ENCODE measurements at regions not wholly inside any gene's neighbourhood (a gene's known extent, or its start where the extent isn't known, plus 50 kb on each side); places are given as distances from the start of the nearest gene placed in this dataset.
"Not testable (repeated sequence)": the region's sequence is repeated elsewhere in the genome, so short reads cannot be mapped to it uniquely, and the experiment has no call there.

DNA sequence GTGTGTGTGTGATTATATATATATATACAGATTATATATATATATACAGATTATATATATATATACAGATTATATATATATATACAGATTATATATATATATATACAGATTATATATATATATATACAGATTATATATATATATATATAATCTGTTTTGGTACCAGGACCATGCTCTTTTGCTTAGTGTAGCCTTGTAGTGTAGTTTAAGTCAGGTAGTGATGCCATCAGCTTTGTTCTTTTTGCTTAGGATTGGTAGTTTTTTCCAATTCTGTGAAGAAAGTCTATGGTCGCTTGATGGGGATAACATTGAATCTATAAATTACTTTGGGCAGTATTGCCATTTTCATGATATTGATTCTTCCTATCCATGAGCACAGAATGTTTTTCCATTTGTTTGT lies 318.5 kb upstream of the SETBP1 start:
- H3K4ac ChIP-seq (ENCODE audit: low read depth, low read length); H3K9ac ChIP-seq (ENCODE audit: low read length); H4K91ac ChIP-seq (ENCODE audit: low read depth, low read length); H2BK12ac ChIP-seq (ENCODE audit: low read length); H3K36me3 ChIP-seq (ENCODE audit: control insufficient read depth in 1 of 2, insufficient read depth in 2 of 2, low read length in 2 of 2); H2BK120ac ChIP-seq (ENCODE audit: insufficient read depth, low read length, poor library complexity); H2AFZ ChIP-seq (ENCODE audit: insufficient read depth, low read length, poor library complexity); H3K4me2 ChIP-seq (ENCODE audit: low read length); H3K4me1 ChIP-seq (ENCODE audit: control insufficient read depth in 1 of 2, insufficient read depth in 2 of 2, low read length in 2 of 2); H3K9me3 ChIP-seq (ENCODE audit: insufficient read depth, low read depth, low read length); H3K18ac ChIP-seq (ENCODE audit: low read length); H3K79me2 ChIP-seq (ENCODE audit: control insufficient read depth, insufficient read depth, low read length, poor library complexity); H2BK5ac ChIP-seq (ENCODE audit: low read depth, low read length, poor library complexity); H3K4me3 ChIP-seq (ENCODE audit: low read depth, low read length); H3K79me1 ChIP-seq (ENCODE audit: low read length); H4K12ac ChIP-seq (ENCODE audit: low read depth, low read length); H2AK5ac ChIP-seq (ENCODE audit: low read length); H3K14ac ChIP-seq (ENCODE audit: low read length); H3K27ac ChIP-seq (ENCODE audit: low read depth, low read length); H3K27me3 ChIP-seq (ENCODE audit: insufficient read depth, low read length); H4K8ac ChIP-seq (ENCODE audit: low read depth, low read length); H3K23ac ChIP-seq (ENCODE audit: low read length); DNase-seq: not testable (repeated sequence)
- no CpG with 5 or more reads among the region's 1 CpG for WGBS (ENCODE audit: extremely low coverage, insufficient coverage, insufficient read length)

GRCh38 chr18:44370861-44371260 lies 309.8 kb upstream of the SETBP1 start:
- WGBS (ENCODE audit: extremely low coverage, insufficient coverage, insufficient read length): no CpG with 5 or more reads among the region's 1 CpG
- Histone ChIP-seq H3K4ac (ENCODE audit: low read depth, low read length) (no peak overlapping the region), H3K36me3 (ENCODE audit: control insufficient read depth in 1 of 2, insufficient read depth in 2 of 2, low read length in 2 of 2) (no peaks in the 10 kb centered on the region)

DNA sequence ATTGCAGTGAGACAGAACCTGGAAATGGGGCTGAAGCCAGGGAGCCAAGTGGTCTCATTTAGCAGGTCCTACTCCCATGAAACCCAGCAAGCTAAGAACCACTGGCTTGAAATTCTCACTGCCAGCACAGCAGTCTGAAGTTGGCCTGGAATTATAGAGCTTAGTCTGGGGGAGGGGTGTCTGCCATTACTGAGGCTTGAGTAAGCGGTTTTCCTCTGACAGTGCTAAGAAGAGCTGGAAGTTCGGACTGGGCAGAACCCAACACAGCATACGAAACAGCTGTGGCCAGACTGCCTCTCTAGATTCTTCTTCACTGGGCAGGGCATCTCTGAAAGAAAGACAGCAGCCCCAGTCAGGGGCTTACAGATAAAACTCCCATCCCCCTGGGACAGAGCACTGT lies 305.7 kb upstream of the SETBP1 start:
- Histone ChIP-seq H3K4me2 (ENCODE audit: low read length) (no peak overlapping the region), H4K12ac (ENCODE audit: low read depth, low read length) (no peak overlapping the region), H3K79me1 (ENCODE audit: low read length) (no peaks in the 10 kb centered on the region), H3K4ac (ENCODE audit: low read depth, low read length) (no peak overlapping the region), H3K4me3 (ENCODE audit: low read depth, low read length) (no peak overlapping the region), H3K9me3 (ENCODE audit: insufficient read depth, low read depth, low read length) (peaks cover 1% of the 10 kb centered on the region), H3K23ac (ENCODE audit: low read length) (no peak overlapping the region), H3K18ac (ENCODE audit: low read length) (no peak overlapping the region), H3K79me2 (ENCODE audit: control insufficient read depth, insufficient read depth, low read length, poor library complexity) (no peaks in the 10 kb centered on the region), H3K4me1 (ENCODE audit: control insufficient read depth in 1 of 2, insufficient read depth in 2 of 2, low read length in 2 of 2) (peaks cover 3 to 4% of the 10 kb centered on the region in 2 experiments), H4K91ac (ENCODE audit: low read depth, low read length) (no peak overlapping the region), H4K8ac (ENCODE audit: low read depth, low read length) (no peak overlapping the region), H3K9ac (ENCODE audit: low read length) (no peak overlapping the region), H2BK5ac (ENCODE audit: low read depth, low read length, poor library complexity) (no peak overlapping the region), H2AK5ac (ENCODE audit: low read length) (no peak overlapping the region), H3K27me3 (ENCODE audit: insufficient read depth, low read length) (no peaks in the 10 kb centered on the region), H2AFZ (ENCODE audit: insufficient read depth, low read length, poor library complexity) (no peak overlapping the region), H3K14ac (ENCODE audit: low read length) (no peak overlapping the region), H3K36me3 (ENCODE audit: control insufficient read depth in 1 of 2, insufficient read depth in 2 of 2, low read length in 2 of 2) (no peaks in the 10 kb centered on the region), H2BK12ac (ENCODE audit: low read length) (no peak overlapping the region), H3K27ac (ENCODE audit: low read depth, low read length) (no peak overlapping the region), H2BK120ac (ENCODE audit: insufficient read depth, low read length, poor library complexity) (no peak overlapping the region)
- WGBS (ENCODE audit: extremely low coverage, insufficient coverage, insufficient read length): no CpG with 5 or more reads among the region's 3 CpGs
- DNase-seq: no peak

More at GRCh38 chr18:44370861-44371260, 309.8 kb upstream of the SETBP1 start:
- Histone ChIP-seq H2BK120ac (ENCODE audit: insufficient read depth, low read length, poor library complexity) (no peak overlapping the region), H4K91ac (ENCODE audit: low read depth, low read length) (no peak overlapping the region), H3K27ac (ENCODE audit: low read depth, low read length) (no peak overlapping the region), H3K79me2 (ENCODE audit: control insufficient read depth, insufficient read depth, low read length, poor library complexity) (no peaks in the 10 kb centered on the region), H3K4me3 (ENCODE audit: low read depth, low read length) (no peak overlapping the region), H3K4me2 (ENCODE audit: low read length) (no peak overlapping the region), H3K9ac (ENCODE audit: low read length) (no peak overlapping the region), H4K8ac (ENCODE audit: low read depth, low read length) (no peak overlapping the region), H3K18ac (ENCODE audit: low read length) (no peak overlapping the region), H3K27me3 (ENCODE audit: insufficient read depth, low read length) (no peaks in the 10 kb centered on the region), H2AFZ (ENCODE audit: insufficient read depth, low read length, poor library complexity) (no peak overlapping the region), H3K9me3 (ENCODE audit: insufficient read depth, low read depth, low read length) (peaks cover 4% of the 10 kb centered on the region), H3K79me1 (ENCODE audit: low read length) (no peaks in the 10 kb centered on the region), H4K12ac (ENCODE audit: low read depth, low read length) (no peak overlapping the region), H3K23ac (ENCODE audit: low read length) (no peak overlapping the region), H3K14ac (ENCODE audit: low read length) (no peak overlapping the region), H3K4me1 (ENCODE audit: control insufficient read depth in 1 of 2, insufficient read depth in 2 of 2, low read length in 2 of 2) (peaks cover 3 to 4% of the 10 kb centered on the region in 2 experiments), H2BK12ac (ENCODE audit: low read length) (no peak overlapping the region), H2AK5ac (ENCODE audit: low read length) (no peak overlapping the region), H2BK5ac (ENCODE audit: low read depth, low read length, poor library complexity) (no peak overlapping the region)
- no peak for DNase-seq

- Histone ChIP-seq H3K27me3 (ENCODE audit: insufficient read depth, low read length) (no peaks in the 10 kb centered on the region), H2AK5ac (ENCODE audit: low read length) (no peak overlapping the region), H3K18ac (ENCODE audit: low read length) (no peak overlapping the region), H3K4me1 (ENCODE audit: control insufficient read depth in 1 of 2, insufficient read depth in 2 of 2, low read length in 2 of 2) (no peaks in the 10 kb centered on the region), H3K36me3 (ENCODE audit: control insufficient read depth in 1 of 2, insufficient read depth in 2 of 2, low read length in 2 of 2) (no peaks in the 10 kb centered on the region), H3K4me3 (ENCODE audit: low read depth, low read length) (no peak overlapping the region), H4K8ac (ENCODE audit: low read depth, low read length) (no peak overlapping the region), H3K4ac (ENCODE audit: low read depth, low read length) (no peak overlapping the region), H2BK5ac (ENCODE audit: low read depth, low read length, poor library complexity) (no peak overlapping the region), H3K79me1 (ENCODE audit: low read length) (no peaks in the 10 kb centered on the region), H3K79me2 (ENCODE audit: control insufficient read depth, insufficient read depth, low read length, poor library complexity) (no peaks in the 10 kb centered on the region), H3K23ac (ENCODE audit: low read length) (no peak overlapping the region), H4K91ac (ENCODE audit: low read depth, low read length) (no peak overlapping the region), H3K14ac (ENCODE audit: low read length) (no peak overlapping the region), H2AFZ (ENCODE audit: insufficient read depth, low read length, poor library complexity) (no peak overlapping the region), H2BK120ac (ENCODE audit: insufficient read depth, low read length, poor library complexity) (no peak overlapping the region), H3K9ac (ENCODE audit: low read length) (no peak overlapping the region), H2BK12ac (ENCODE audit: low read length) (no peak overlapping the region), H3K4me2 (ENCODE audit: low read length) (no peak overlapping the region), H4K12ac (ENCODE audit: low read depth, low read length) (no peak overlapping the region), H3K27ac (ENCODE audit: low read depth, low read length) (no peak overlapping the region), H3K9me3 (ENCODE audit: insufficient read depth, low read depth, low read length) (no peaks in the 10 kb centered on the region)
- no peak for DNase-seq
- no CpG with 5 or more reads among the region's 5 CpGs for WGBS (ENCODE audit: extremely low coverage, insufficient coverage, insufficient read length)
Measured at GRCh38 chr18:44386401-44386800, 294.3 kb upstream of the SETBP1 start.

All from trophoblast cell (in vitro differentiated cells and primary cell).